KMS-11 (cell line): ENCODE measurements at regions not wholly inside any gene's neighbourhood (a gene's known extent, or its start where the extent isn't known, plus 50 kb on each side); places are given as distances from the start of the nearest gene placed in this dataset.
"Not testable (repeated sequence)": the region's sequence is repeated elsewhere in the genome, so short reads cannot be mapped to it uniquely, and the experiment has no call there.

Experiments
- H2AFZ ChIP-seq: fragments of 200-600 bp; sonication (generic); 2 replicates; pipeline ENCODE4 v1.6.1; 2016; ENCODE audit warnings: antibody characterized with exemption, mixed run types, low read depth
- H3K27ac ChIP-seq: fragments of 200-600 bp; sonication (generic); 2 replicates; pipeline ENCODE4 v1.6.1; 2016; ENCODE audit warnings: mild to moderate bottlenecking, mixed run types
- H3K27me3 ChIP-seq: fragments of 200-600 bp; sonication (generic); 2 replicates; pipeline ENCODE4 v1.6.1; 2017; ENCODE audit warnings: mild to moderate bottlenecking, low read depth, mixed run types, moderate library complexity; ENCODE audit not compliant: insufficient read depth
- H3K36me3 ChIP-seq: fragments of 200-600 bp; sonication (generic); 2 replicates; pipeline ENCODE4 v1.6.1; 2017; ENCODE audit warnings: mild to moderate bottlenecking, mixed run types; ENCODE audit not compliant: insufficient read depth
- H3K4me1 ChIP-seq: fragments of 200-600 bp; sonication (generic); 2 replicates; pipeline ENCODE4 v1.6.1; 2016; ENCODE audit warnings: mild to moderate bottlenecking, low read depth, mixed run types; ENCODE audit not compliant: poor library complexity, severe bottlenecking
- H3K4me2 ChIP-seq: fragments of 200-600 bp; sonication (generic); 2 replicates; pipeline ENCODE4 v1.7.0; 2016; ENCODE audit warnings: mild to moderate bottlenecking, mixed run types
- H3K4me3 ChIP-seq: fragments of 200-600 bp; sonication (generic); IDR thresholded peaks from 2 replicates; pipeline ENCODE4 v1.6.1; 2017; ENCODE audit warnings: low read depth, low read length, mixed read lengths; ENCODE audit not compliant: insufficient read depth
- H3K79me2 ChIP-seq: fragments of 200-600 bp; sonication (generic); 2 replicates; pipeline ENCODE4 v1.6.1; 2016; ENCODE audit warnings: low read depth, mixed run types; ENCODE audit not compliant: insufficient read depth
- H3K9ac ChIP-seq: fragments of 200-600 bp; sonication (generic); 2 replicates; pipeline ENCODE4 v1.6.1; 2016; ENCODE audit warnings: mild to moderate bottlenecking, mixed run types
- H4K20me1 ChIP-seq: fragments of 200-600 bp; sonication (generic); 2 replicates; pipeline ENCODE4 v1.6.1; 2016; ENCODE audit warnings: mild to moderate bottlenecking, mixed run types; ENCODE audit not compliant: insufficient read depth
- CTCF ChIP-seq: fragments of 200-600 bp; sonication (generic); conservative IDR thresholded peaks from 2 replicates; pipeline ENCODE4 v1.6.1; 2017; ENCODE audit warnings: low read depth, mild to moderate bottlenecking, antibody characterized with exemption, low read length, moderate library complexity, mixed read lengths

DNA sequence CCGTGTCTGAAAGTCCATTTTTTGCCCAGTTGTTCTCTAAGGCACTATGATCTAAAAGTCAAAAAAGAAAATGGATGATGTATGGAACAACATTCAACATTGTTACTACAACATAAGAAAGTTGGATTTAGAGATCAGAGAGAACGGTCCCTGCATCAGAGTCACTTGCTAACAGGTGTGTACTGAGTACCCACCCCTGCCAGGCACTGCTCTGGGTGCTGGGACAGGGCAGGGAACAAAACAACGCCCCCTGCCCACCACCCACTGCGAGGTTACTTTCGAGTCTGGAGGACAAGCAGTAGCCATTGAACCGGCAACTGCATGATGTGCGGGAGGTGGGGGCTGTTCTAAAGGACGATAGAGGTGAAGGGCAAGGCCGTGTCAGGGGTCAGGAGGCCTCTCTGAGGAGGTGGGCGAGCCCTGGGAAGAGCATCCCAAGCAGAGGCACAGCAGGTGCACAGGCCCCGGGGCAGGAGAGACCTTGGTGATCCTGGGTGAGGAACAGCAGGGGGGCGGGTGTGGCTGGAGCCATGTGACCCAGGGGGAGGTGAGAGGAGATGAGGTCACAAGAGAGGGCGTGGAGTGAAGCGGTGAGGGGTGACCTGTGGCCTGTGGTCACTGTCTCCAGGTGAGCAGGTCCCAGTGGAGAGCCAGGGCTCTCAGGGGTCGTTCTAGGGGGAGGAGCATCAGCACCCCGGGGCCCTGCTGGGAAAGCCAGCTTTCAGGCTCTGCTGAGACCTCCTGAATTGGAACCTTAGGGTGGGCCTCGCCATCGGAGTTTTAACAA, 197.5 kb upstream of the SULF2 start:
- no peak overlapping the region for H3K27ac ChIP-seq
- H3K4me1 ChIP-seq: no peaks in the 10 kb centered on the region
- H3K4me3 ChIP-seq: no peak overlapping the region
- no peaks in the 10 kb centered on the region for H3K36me3 ChIP-seq
- peaks cover 50% of the 10 kb centered on the region for H3K27me3 ChIP-seq
- H4K20me1 ChIP-seq: no peaks in the 10 kb centered on the region
- H3K9ac ChIP-seq: no peak overlapping the region
- no peaks in the 10 kb centered on the region for H3K79me2 ChIP-seq
- H3K4me2 ChIP-seq: no peak overlapping the region
- TF ChIP-seq CTCF: no peak
- H2AFZ ChIP-seq: no peak overlapping the region

- Histone ChIP-seq H3K4me3 (no peak overlapping the region), H3K4me1 (no peaks in the 10 kb centered on the region), H3K9ac (no peak overlapping the region), H3K79me2 (no peaks in the 10 kb centered on the region), H3K4me2 (no peak overlapping the region), H4K20me1 (no peaks in the 10 kb centered on the region), H3K27ac (no peak overlapping the region), H3K27me3 (peaks cover 52% of the 10 kb centered on the region), H3K36me3 (no peaks in the 10 kb centered on the region), H2AFZ (no peak overlapping the region)
- no peak for TF ChIP-seq CTCF
Measured at GRCh38 chr20:47981222-47981621, 195.9 kb upstream of the SULF2 start.

DNA sequence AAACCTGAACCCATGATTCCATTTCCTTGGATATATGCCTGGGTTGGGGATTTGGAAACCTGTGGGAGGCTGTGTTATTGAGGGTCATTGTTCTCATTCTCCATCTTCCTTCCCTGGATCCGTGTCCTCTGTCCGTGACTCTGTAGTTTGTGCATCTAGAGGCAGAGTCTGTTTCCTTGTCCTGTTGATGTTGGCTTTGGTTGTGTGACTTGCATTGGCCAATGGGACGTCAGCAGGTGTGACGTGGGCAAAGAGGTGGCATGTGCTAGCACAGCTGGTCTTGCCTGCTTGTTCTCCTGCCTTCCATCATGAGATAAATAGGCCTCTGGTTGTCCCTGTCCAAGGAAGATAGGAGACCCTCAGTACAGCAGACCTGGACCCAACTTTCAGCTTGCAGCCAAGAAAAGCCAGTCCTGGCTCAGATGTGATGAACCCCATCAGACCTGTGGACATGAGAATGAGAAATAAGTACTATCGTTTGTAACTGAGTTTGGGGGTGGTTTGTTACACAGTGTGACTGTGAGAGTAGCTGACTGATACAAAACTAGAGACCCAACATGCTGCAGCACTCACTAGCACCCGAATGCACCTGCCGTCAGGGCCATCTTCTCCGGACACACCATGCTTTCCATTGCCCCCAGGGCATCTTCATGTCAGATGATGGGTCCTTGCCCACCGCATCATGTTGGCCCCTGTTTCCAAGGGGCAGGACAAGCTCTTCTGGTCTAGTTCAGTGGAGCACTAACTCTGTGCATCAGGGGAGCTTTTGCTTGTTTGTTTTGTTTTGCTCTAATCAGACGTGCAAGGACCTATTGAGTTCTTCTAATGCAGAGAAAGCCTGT, 195.3 kb upstream of the SULF2 start:
- peaks cover 55% of the 10 kb centered on the region for H3K27me3 ChIP-seq
- H3K9ac ChIP-seq: no peak overlapping the region
- no peak for TF ChIP-seq CTCF
- no peak overlapping the region for H2AFZ ChIP-seq
- H3K4me3 ChIP-seq: no peak overlapping the region
- H3K4me2 ChIP-seq: no peak overlapping the region
- no peaks in the 10 kb centered on the region for H3K36me3 ChIP-seq
- no peaks in the 10 kb centered on the region for H3K79me2 ChIP-seq
- H3K4me1 ChIP-seq: no peaks in the 10 kb centered on the region
- H4K20me1 ChIP-seq: no peaks in the 10 kb centered on the region
- H3K27ac ChIP-seq: no peak overlapping the region

GRCh38 chr20:47979361-47980095, 194.2 kb upstream of the SULF2 start:
- not testable (repeated sequence) for H3K79me2 ChIP-seq, H3K9ac ChIP-seq, H3K4me1 ChIP-seq, H3K4me3 ChIP-seq, H2AFZ ChIP-seq, H3K36me3 ChIP-seq, H3K4me2 ChIP-seq, H4K20me1 ChIP-seq, H3K27ac ChIP-seq
- H3K27me3 ChIP-seq: peaks cover 58% of the 10 kb centered on the region

- not testable (repeated sequence) for H3K4me3 ChIP-seq, H3K4me2 ChIP-seq, H2AFZ ChIP-seq, H3K36me3 ChIP-seq, H3K9ac ChIP-seq, H4K20me1 ChIP-seq, H3K27ac ChIP-seq, H3K79me2 ChIP-seq, H3K4me1 ChIP-seq
- peaks cover 58% of the 10 kb centered on the region for H3K27me3 ChIP-seq
Measured at GRCh38 chr20:47978428-47979120, 193.3 kb upstream of the SULF2 start.

- not testable (repeated sequence) for H3K4me3 ChIP-seq, H3K27ac ChIP-seq, H3K36me3 ChIP-seq, H2AFZ ChIP-seq, H3K4me1 ChIP-seq, H3K9ac ChIP-seq, H3K79me2 ChIP-seq, H3K4me2 ChIP-seq, H4K20me1 ChIP-seq
- H3K27me3 ChIP-seq: peaks cover 58% of the 10 kb centered on the region
Measured at GRCh38 chr20:47977789-47978252, 192.5 kb upstream of the SULF2 start.
